Brain microvascular endothelial cell (primary cell): ENCODE measurements at regions not wholly inside any gene's neighbourhood (a gene's known extent, or its start where the extent isn't known, plus 50 kb on each side); places are given as distances from the start of the nearest gene placed in this dataset.

Source experiments
- DNase-seq: peaks from one replicate; pipeline ENCODE4 v3.0.0-alpha.2; 2020
- H3K27ac ChIP-seq: fragments of 250-450 bp; sonication (Bioruptor Pico); 2 replicates; pipeline ENCODE4 v1.5.1; 2020; ENCODE audit warnings: mild to moderate bottlenecking, moderate library complexity
- H3K27me3 ChIP-seq: fragments of 250-450 bp; sonication (Bioruptor Pico); replicated peaks from 2 replicates; pipeline ENCODE4 v1.5.1; 2020; ENCODE audit warnings: mild to moderate bottlenecking
- H3K36me3 ChIP-seq: fragments of 250-450 bp; sonication (Bioruptor Pico); replicated peaks from 2 replicates; pipeline ENCODE4 v1.5.1; 2020; ENCODE audit warnings: mild to moderate bottlenecking
- H3K4me3 ChIP-seq: 2 replicates; pipeline ENCODE4 v1.5.1; 2011; ENCODE audit warnings: low read depth, mild to moderate bottlenecking, control low read depth, low read length, moderate library complexity
- CTCF ChIP-seq: IDR thresholded peaks from 2 replicates; pipeline ENCODE4 v1.5.1; 2011; ENCODE audit warnings: low read depth, mild to moderate bottlenecking, moderate library complexity, low read length, control low read depth, inconsistent platforms; ENCODE audit errors: missing control alignments
- in situ Hi-C: cut with HindIII; loops from 2 replicates; pipeline ENCODE4 v1.10.0; 2017; ENCODE audit warnings: low sequenced_read_pairs, low pct_ligation_motif_present

GRCh38 chrX:15165832-15166231 lies 104.1 kb downstream of the ASB9 start:
- in situ Hi-C loops = no loop called here
- H3K36me3 ChIP-seq = no peaks in the 10 kb centered on the region
- TF ChIP-seq CTCF = no peak
- DNase-seq = no peak
- no peak overlapping the region for H3K4me3 ChIP-seq
- no peaks in the 10 kb centered on the region for H3K27me3 ChIP-seq
- no peak overlapping the region for H3K27ac ChIP-seq

GRCh38 chrX:15163131-15163530 lies 106.8 kb downstream of the ASB9 start:
- in situ Hi-C loops = no loop called here
- no peak for TF ChIP-seq CTCF
- H3K36me3 ChIP-seq = no peaks in the 10 kb centered on the region
- H3K4me3 ChIP-seq = no peak overlapping the region
- no peaks in the 10 kb centered on the region for H3K27me3 ChIP-seq
- DNase-seq = no peak
- no peak overlapping the region for H3K27ac ChIP-seq

GRCh38 chrX:15160558-15161095 lies 109.3 kb downstream of the ASB9 start:
- Histone ChIP-seq H3K27ac (no peak overlapping the region), H3K4me3 (no peak overlapping the region), H3K36me3 (no peaks in the 10 kb centered on the region), H3K27me3 (no peaks in the 10 kb centered on the region)
- DNase-seq = no peak
- in situ Hi-C loops = no loop called here
- no peak for TF ChIP-seq CTCF

- no peak overlapping the region for H3K4me3 ChIP-seq
- H3K36me3 ChIP-seq = no peaks in the 10 kb centered on the region
- no peak for DNase-seq
- no peaks in the 10 kb centered on the region for H3K27me3 ChIP-seq
- H3K27ac ChIP-seq = no peak overlapping the region
- no peak for TF ChIP-seq CTCF
- in situ Hi-C loops = no loop called here
Measured at GRCh38 chrX:15158736-15159406, 111.0 kb downstream of the ASB9 start.

GRCh38 chrX:15158350-15158735 lies 111.5 kb downstream of the ASB9 start:
- no peak for DNase-seq
- no peak for TF ChIP-seq CTCF
- H3K27ac ChIP-seq = no peak overlapping the region
- no peaks in the 10 kb centered on the region for H3K36me3 ChIP-seq
- in situ Hi-C loops = no loop called here
- no peak overlapping the region for H3K4me3 ChIP-seq
- H3K27me3 ChIP-seq = no peaks in the 10 kb centered on the region

- H3K4me3 ChIP-seq = no peak overlapping the region
- no peak for DNase-seq
- in situ Hi-C loops = no loop called here
- no peak for TF ChIP-seq CTCF
- no peaks in the 10 kb centered on the region for H3K27me3 ChIP-seq
- no peaks in the 10 kb centered on the region for H3K36me3 ChIP-seq
- no peak overlapping the region for H3K27ac ChIP-seq
Measured at GRCh38 chrX:15157624-15158023, 112.3 kb downstream of the ASB9 start.
